CD4-positive, alpha-beta T cell treated with Interleukin-17A for 1 hour (primary cell): ENCODE measurements at regions not wholly inside any gene's neighbourhood (a gene's known extent, or its start where the extent isn't known, plus 50 kb on each side); places are given as distances from the start of the nearest gene placed in this dataset.
"Not testable (repeated sequence)": the region's sequence is repeated elsewhere in the genome, so short reads cannot be mapped to it uniquely, and the experiment has no call there.

Experiments
- DNase-seq: peaks from one replicate; pipeline ENCODE4 v3.0.0-alpha.2; 2020

DNA sequence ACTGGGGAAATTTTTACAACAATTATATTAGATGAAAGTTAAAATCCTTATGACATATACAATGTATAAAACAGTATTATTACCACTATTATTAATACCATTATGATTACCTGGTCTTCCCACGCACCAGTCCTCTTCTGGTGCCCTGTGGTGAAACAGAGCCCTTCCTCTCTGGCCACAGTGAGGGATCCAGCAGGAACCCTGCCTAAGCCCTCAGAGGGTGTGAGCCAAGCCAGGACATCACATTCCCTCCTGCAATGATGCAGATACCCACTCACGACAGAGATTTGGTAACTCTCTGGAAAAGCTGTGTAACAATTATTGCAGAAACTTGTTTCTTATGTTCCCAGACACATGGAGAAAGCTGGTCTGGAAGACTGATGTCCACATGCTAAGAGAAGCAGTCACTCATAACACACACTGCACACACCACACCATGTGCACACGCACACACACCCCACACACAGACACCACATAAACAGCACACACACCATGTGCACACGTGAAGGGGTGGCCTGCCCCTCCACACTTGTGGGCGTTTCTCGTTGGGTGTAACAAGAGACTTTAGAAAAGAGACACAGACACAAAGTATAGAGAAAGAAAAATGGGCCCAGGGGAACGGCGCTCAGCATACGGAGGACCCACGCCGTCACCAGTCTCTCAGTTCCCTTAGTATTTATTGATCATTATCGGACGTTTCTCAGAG is 1373.8 kb upstream of the DEFB115 start:
- DNase-seq = not testable (repeated sequence)

DNA sequence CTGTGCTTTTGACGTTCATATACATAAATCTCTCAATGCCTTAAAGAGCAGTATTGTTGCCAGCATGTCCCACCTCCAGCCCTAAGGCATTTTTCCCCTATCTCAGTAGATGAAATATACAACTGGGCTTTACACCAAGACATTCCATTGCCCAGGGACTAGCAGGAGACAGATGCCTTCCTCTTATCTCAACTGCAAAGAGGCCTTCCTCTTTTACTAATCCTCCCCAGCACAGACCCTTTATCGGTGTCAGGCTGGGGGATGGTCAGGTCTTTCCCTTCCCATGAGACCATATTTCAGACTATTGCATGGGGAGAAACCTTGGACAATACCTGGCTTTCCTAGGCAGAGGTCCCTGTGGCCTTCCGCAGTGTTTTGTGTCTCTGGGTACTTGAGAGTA is 1373.1 kb upstream of the DEFB115 start:
- not testable (repeated sequence) for DNase-seq

GRCh38 chr20:29885282-29886185 is 1371.9 kb upstream of the DEFB115 start:
- not testable (repeated sequence) for DNase-seq

DNA sequence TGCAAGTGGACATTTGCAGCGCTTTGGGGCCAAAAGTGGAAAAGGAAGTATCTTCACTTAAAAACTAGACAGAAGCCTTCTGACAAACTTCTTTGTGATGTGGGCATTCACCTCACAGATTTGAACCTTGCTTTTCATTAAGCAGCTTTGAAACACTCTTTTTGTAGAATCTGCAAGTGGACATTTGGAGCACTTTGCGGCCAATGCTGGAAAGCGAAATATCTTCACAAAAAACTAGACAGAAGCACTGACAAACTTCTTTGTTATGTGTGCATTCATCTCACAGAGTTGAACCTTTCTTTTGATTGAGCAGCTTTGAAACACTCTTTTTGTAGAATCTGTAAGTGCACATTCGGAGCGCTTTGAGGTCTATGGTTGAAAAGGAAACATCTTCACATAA is 1365.9 kb upstream of the DEFB115 start:
- DNase-seq = not testable (repeated sequence)
